ENCODE measurements at regions not wholly inside any gene's neighbourhood (a gene's known extent, or its start where the extent isn't known, plus 50 kb on each side); places are given as distances from the start of the nearest gene placed in this dataset.

DNA sequence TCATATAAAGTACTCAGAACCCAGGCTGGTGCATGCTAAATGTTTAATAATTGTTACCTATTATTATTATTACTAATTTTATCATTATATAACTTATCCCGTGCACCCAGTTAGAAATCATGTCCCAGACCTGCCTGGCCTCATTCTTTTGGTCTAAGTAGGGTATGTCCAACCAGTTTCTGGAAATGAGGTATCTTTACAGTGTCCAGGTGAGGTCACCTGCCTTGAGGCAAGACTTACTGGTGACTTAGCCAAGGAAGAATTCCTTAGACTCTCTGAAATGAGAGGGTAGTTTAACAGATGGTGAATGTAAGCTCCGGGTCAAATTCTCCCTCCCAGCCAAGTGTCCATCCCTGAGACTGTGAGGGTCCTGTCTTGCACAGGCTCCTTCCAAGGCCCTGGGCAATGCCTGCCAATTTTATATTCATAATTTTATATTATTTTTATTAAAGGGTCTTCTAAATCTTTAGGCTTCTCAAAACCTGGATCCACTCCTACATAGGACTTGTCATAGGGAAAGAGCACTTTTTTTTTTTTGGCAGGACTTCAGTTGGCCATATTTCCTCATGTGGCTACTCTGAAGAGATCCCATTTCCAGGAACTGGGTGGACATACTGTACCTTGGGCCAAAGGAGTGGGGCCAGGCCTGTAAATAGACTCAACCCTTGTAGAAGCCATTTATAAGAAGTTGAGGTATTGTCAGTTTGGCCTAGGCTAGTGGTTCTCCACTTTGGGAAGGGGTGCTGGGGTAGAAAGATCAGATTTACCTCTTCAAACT is 96.7 kb upstream of the KCNA3 start:
- peaks cover 8% of the 10 kb centered on the region for H3K4me1 ChIP-seq (ENCODE audit: low read depth, poor library complexity, severe bottlenecking)
- H3K36me3 ChIP-seq (ENCODE audit: insufficient read depth), result no peaks in the 10 kb centered on the region
- no peak overlapping the region for H3K27ac ChIP-seq
- no peak overlapping the region for H3K4me3 ChIP-seq (IDR thresholded peaks at IDR 0.05; ENCODE audit: insufficient read depth, low read depth, low read length)
- no peaks in the 10 kb centered on the region for H3K27me3 ChIP-seq (ENCODE audit: insufficient read depth, low read depth)
- H3K4me2 ChIP-seq, result no peak overlapping the region
- H2AFZ ChIP-seq (ENCODE audit: low read depth), result no peak overlapping the region
- TF ChIP-seq, protein P1, sequence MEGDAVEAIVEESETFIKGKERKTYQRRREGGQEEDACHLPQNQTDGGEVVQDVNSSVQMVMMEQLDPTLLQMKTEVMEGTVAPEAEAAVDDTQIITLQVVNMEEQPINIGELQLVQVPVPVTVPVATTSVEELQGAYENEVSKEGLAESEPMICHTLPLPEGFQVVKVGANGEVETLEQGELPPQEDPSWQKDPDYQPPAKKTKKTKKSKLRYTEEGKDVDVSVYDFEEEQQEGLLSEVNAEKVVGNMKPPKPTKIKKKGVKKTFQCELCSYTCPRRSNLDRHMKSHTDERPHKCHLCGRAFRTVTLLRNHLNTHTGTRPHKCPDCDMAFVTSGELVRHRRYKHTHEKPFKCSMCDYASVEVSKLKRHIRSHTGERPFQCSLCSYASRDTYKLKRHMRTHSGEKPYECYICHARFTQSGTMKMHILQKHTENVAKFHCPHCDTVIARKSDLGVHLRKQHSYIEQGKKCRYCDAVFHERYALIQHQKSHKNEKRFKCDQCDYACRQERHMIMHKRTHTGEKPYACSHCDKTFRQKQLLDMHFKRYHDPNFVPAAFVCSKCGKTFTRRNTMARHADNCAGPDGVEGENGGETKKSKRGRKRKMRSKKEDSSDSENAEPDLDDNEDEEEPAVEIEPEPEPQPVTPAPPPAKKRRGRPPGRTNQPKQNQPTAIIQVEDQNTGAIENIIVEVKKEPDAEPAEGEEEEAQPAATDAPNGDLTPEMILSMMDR (conservative IDR thresholded peaks at IDR 0.05; ENCODE audit: low read depth, low read length), result no peak
- H4K20me1 ChIP-seq (ENCODE audit: insufficient read depth), result no peaks in the 10 kb centered on the region
- H3K79me2 ChIP-seq (ENCODE audit: insufficient read depth, low read depth), result no peaks in the 10 kb centered on the region
- no peak overlapping the region for H3K9ac ChIP-seq

DNA sequence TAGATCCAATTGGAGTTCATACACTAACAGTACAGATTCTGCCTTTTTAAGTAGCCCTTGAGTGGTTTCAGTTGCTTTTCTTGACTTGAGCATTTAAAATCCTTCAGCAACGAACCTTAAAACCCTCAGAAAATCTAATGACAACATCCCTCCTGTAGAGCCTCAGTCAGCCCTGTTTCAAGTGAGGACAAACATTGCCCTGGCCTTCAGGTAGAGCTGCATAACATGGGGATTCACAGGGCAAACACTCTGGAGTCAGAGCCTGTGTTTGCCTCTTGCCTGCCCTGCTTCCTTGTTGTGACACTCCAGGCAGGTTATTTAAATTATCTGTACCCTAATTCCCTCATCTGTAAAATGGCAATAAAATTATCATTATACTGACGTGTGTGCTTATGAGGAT is 96.1 kb upstream of the KCNA3 start:
- TF ChIP-seq, protein P1 (conservative IDR thresholded peaks at IDR 0.05; ENCODE audit: low read depth, low read length), result no peak
- Histone ChIP-seq H3K9ac (no peak overlapping the region), H3K4me3 (IDR thresholded peaks at IDR 0.05; ENCODE audit: insufficient read depth, low read depth, low read length) (no peak overlapping the region), H3K27ac (no peak overlapping the region), H3K36me3 (ENCODE audit: insufficient read depth) (no peaks in the 10 kb centered on the region), H3K27me3 (ENCODE audit: insufficient read depth, low read depth) (no peaks in the 10 kb centered on the region), H3K4me1 (ENCODE audit: low read depth, poor library complexity, severe bottlenecking) (peaks cover 10% of the 10 kb centered on the region), H4K20me1 (ENCODE audit: insufficient read depth) (no peaks in the 10 kb centered on the region), H3K79me2 (ENCODE audit: insufficient read depth, low read depth) (no peaks in the 10 kb centered on the region), H2AFZ (ENCODE audit: low read depth) (no peak overlapping the region), H3K4me2 (no peak overlapping the region)

DNA sequence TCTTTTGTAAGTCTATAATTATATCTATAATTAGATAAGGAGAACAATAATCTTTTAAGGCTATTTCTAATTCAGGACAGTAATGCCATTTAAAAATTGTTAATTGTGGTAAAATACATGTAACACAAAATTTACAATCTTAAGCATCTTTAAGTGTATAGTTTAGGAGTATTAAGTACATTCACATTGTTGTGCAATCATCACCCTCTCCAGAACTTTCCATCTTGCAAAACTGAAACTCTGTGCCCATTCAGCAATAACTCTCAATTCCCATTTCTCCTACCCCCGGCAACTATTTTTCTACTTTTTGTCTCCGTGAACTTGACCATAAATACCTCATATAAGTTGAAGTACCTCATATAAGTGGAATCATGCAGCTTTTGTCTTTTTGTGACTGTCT is 93.9 kb upstream of the KCNA3 start:
- H3K9ac ChIP-seq, result no peak overlapping the region
- peaks cover 15% of the 10 kb centered on the region for H3K4me1 ChIP-seq (ENCODE audit: low read depth, poor library complexity, severe bottlenecking)
- TF ChIP-seq, protein P1 (conservative IDR thresholded peaks at IDR 0.05; ENCODE audit: low read depth, low read length), result no peak
- no peaks in the 10 kb centered on the region for H4K20me1 ChIP-seq (ENCODE audit: insufficient read depth)
- H3K27me3 ChIP-seq (ENCODE audit: insufficient read depth, low read depth), result no peaks in the 10 kb centered on the region
- H3K4me3 ChIP-seq (IDR thresholded peaks at IDR 0.05; ENCODE audit: insufficient read depth, low read depth, low read length), result no peak overlapping the region
- no peak overlapping the region for H3K27ac ChIP-seq
- no peaks in the 10 kb centered on the region for H3K36me3 ChIP-seq (ENCODE audit: insufficient read depth)
- H2AFZ ChIP-seq (ENCODE audit: low read depth), result no peak overlapping the region
- H3K79me2 ChIP-seq (ENCODE audit: insufficient read depth, low read depth), result no peaks in the 10 kb centered on the region
- H3K4me2 ChIP-seq, result no peak overlapping the region

DNA sequence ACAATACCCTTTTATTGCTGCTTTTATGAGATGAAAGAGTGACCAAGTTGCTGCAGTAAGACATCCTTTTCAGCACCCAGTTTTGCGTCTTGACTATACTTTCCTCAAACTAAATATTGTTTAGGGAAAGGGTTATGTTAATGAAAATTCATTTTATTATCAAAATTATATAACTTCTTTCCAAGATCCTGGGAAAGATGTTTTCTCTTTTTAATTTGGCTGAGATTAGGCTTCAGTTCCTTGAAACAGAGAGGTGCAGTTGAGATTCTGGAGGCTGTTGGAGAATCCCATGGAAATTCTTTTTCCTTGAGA is 91.6 kb upstream of the KCNA3 start:
- H3K27ac ChIP-seq, result no peak overlapping the region
- H3K36me3 ChIP-seq (ENCODE audit: insufficient read depth), result no peaks in the 10 kb centered on the region
- H3K4me1 ChIP-seq (ENCODE audit: low read depth, poor library complexity, severe bottlenecking), result peaks cover 15% of the 10 kb centered on the region
- H3K4me3 ChIP-seq (IDR thresholded peaks at IDR 0.05; ENCODE audit: insufficient read depth, low read depth, low read length), result no peak overlapping the region
- H3K4me2 ChIP-seq, result no peak overlapping the region
- H3K27me3 ChIP-seq (ENCODE audit: insufficient read depth, low read depth), result no peaks in the 10 kb centered on the region
- H4K20me1 ChIP-seq (ENCODE audit: insufficient read depth), result no peaks in the 10 kb centered on the region
- H3K79me2 ChIP-seq (ENCODE audit: insufficient read depth, low read depth), result no peaks in the 10 kb centered on the region
- H2AFZ ChIP-seq (ENCODE audit: low read depth), result no peak overlapping the region
- TF ChIP-seq, protein P1 (conservative IDR thresholded peaks at IDR 0.05; ENCODE audit: low read depth, low read length), result peak; percentile 13; the same call in 1 of the 2 replicates
- no peak overlapping the region for H3K9ac ChIP-seq
